ENCODE measurements at regions not wholly inside any gene's neighbourhood (a gene's known extent, or its start where the extent isn't known, plus 50 kb on each side); places are given as distances from the start of the nearest gene placed in this dataset.

- TF ChIP-seq POLR2A (IDR thresholded peaks at IDR 0.05; ENCODE audit: low read length), result no peak
- TF ChIP-seq GATA1 (IDR thresholded peaks at IDR 0.05; ENCODE audit: low read depth, low read length), result no peak
Measured at GRCh38 chr13:34311251-34311650, 493.3 kb downstream of the RFC3 start.

All from erythroblast (primary cell).